ENCODE measurements at regions not wholly inside any gene's neighbourhood (a gene's known extent, or its start where the extent isn't known, plus 50 kb on each side); places are given as distances from the start of the nearest gene placed in this dataset.
A peak's percentile ranks its signal among the peaks of the same experiment; 100 is the strongest.

DNA sequence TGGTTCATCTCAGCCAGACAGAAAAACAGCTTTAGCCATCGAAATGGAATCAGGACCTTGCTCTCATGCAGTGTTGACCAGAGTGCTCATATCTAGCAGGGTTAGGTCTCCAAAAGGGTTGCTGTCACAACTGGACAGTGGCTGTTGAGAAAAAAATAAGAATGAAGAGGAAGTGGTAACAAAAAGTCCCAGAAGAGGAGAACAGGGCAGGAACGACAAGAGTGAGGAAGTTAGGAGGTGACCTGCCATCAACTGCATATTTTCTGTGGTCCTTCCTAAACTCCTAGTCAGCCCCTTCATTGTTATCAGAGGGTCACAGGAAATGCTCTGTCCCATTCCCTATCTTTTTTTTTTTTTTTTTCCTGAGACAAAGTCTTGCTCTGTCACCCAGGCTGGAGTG lies 188.1 kb upstream of the LINC00305 start:
- DNase-seq (ENCODE audit: extremely low read depth in 1 of 11, low read depth in 9 of 11, low spot score in 4 of 11), result no peak

- no peak for DNase-seq (ENCODE audit: extremely low read depth in 1 of 11, low read depth in 9 of 11, low spot score in 4 of 11)
Observed at GRCh38 chr18:64334748-64335147, 185.9 kb upstream of the LINC00305 start.

DNA sequence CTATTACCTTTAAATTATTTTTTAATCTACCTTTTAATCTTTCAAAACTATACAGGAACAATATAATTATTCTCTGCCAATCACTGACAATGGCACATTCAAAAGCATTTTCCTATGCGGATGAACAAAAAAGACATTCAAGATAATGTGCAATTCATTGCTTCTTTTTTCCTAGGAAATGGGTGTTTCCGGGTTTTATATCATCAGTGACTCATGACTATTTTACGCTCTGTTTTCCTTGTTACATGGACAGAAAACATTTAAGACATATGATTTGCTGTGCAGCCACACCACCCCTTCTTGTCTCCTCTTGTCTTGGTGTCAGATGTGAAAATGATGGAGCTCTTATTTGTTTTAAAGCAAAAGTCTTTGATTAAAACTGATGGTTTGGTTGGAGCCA lies 184.7 kb upstream of the LINC00305 start:
- DNase-seq (ENCODE audit: extremely low read depth in 1 of 11, low read depth in 9 of 11, low spot score in 4 of 11), result peak in 1 of 11 donors; percentile 11

DNA sequence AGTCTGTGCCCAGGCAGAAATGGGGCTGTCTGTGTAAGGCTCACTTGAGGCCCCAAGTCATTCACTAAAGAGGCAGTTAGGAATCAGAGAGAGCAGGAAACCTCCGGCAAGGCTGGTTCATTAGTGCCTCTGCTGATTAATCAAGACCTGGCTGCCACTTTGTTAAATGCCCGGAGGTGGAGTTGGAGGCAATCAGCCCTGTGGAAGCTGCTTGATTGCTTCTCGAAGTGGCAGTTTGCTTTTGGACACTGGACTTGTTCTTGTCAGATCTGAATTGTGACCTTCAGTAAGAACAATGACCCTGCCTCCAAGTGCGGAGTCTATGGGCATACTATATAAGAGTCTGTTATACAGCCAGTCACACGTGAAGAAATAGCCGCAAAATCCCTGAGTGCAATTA lies 183.9 kb upstream of the LINC00305 start:
- no peak for DNase-seq (ENCODE audit: extremely low read depth in 1 of 11, low read depth in 9 of 11, low spot score in 4 of 11)

DNA sequence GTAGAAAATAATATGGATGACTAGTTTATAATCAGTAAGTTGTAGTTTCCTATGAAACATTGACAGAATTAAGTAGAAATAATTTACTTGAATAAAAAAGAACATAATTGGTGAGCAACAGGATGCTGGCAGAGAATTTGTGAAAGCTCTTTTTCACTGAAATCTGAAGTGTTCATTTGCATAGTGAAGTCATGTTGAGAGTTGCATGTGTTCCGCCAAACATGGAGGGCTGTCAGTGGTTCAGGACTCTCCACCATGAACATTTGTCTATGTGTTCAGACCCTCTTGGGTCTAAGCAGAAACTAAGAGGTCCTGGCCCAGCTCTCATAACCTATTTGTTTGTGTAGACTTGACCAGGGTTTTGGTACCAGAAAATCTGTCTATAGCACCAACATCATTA lies 182.5 kb upstream of the LINC00305 start:
- no peak for DNase-seq (ENCODE audit: extremely low read depth in 1 of 11, low read depth in 9 of 11, low spot score in 4 of 11)

DNA sequence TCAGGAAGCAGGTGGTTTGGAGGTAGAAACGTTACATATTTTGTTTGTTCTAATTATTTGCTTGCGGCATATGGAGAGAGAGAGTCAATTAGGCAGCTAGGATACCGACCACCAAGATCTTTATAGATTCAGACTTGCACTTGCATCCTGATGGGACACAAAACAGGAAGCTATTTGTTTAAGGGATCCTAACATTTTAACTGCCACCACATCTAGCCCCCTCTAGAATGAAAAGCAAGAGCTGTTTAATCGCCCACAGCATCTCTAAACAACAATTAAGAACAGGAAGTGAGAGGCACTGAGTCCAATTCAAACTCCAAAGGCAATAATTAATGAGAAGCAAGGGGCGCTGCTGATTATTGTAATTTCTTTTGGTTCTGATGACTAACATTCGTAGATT lies 182.0 kb upstream of the LINC00305 start:
- no peak for DNase-seq (ENCODE audit: extremely low read depth in 1 of 11, low read depth in 9 of 11, low spot score in 4 of 11)

- DNase-seq (ENCODE audit: extremely low read depth in 1 of 11, low read depth in 9 of 11, low spot score in 4 of 11), result no peak
Observed at GRCh38 chr18:64330161-64330560, 181.3 kb upstream of the LINC00305 start.

- DNase-seq (ENCODE audit: extremely low read depth in 1 of 11, low read depth in 9 of 11, low spot score in 4 of 11), result no peak
Observed at GRCh38 chr18:64322189-64322588, 173.3 kb upstream of the LINC00305 start.

DNA sequence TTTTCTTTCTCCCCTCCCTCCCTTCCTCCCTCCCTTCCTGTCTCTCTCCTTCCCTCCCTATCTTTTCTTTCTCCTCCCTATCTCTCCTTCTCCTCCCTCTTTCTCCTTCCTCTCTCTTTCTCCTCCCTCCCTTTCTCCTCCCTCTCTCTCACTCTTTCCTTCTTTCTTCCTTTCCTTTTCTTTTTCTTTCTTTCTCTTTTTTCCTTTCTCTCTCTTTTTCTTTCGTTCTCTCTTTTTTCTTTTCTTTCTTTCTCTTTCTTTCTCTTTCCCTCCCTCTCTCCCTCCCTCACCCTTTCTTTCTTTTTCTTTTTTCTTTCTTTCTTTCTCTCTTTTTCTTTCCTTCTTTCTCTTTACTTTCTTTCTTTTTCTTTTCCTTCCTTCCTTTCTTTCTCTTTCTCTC lies 169.7 kb upstream of the LINC00305 start:
- no peak for DNase-seq (ENCODE audit: extremely low read depth in 1 of 11, low read depth in 9 of 11, low spot score in 4 of 11)

- DNase-seq (ENCODE audit: extremely low read depth in 1 of 11, low read depth in 9 of 11, low spot score in 4 of 11), result no peak
Observed at GRCh38 chr18:64311859-64312258, 163.0 kb upstream of the LINC00305 start.

DNA sequence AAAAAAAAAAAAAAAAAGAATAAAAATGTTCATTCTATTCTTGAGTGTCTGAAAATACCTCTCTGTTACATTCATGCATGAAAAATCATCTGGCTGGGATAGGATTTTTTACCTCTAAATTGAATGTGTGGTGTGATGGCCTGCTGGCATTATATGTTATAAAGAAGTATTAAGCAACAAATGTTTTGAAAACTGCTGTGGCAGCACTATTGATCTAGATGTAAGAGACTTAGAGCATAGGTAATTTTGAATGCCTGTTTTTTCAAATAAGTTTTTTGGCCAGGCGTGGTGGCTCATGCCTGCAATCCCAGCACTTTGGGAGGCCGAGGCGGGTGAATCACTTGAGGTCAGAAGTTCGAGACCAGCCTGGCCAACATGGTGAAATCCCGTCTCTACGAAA lies 147.0 kb upstream of the LINC00305 start:
- no peak for DNase-seq (ENCODE audit: extremely low read depth in 1 of 11, low read depth in 9 of 11, low spot score in 4 of 11)

DNA sequence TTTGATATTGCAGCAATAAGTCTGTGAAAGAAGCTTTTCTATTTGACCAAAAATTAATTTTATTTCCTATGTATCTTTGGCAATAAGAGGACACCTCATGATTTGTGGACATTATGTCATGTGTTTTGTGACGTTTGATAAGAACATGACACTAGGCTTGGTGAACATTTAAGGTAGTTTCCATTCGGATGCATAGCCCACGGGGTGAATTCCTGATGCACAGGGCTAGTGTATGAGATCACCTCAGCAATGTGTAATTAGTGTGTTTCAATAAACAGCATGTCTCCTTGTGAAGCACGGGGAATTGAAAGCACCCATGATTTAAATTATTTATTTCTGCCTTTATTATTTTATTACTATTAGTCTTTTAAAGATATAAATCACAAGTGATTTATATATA lies 146.1 kb upstream of the LINC00305 start:
- no peak for DNase-seq (ENCODE audit: extremely low read depth in 1 of 11, low read depth in 9 of 11, low spot score in 4 of 11)

GRCh38 chr18:64288432-64288831 lies 139.5 kb upstream of the LINC00305 start:
- DNase-seq (ENCODE audit: extremely low read depth in 1 of 11, low read depth in 9 of 11, low spot score in 4 of 11), result no peak

GRCh38 chr18:64287926-64288325 lies 139.0 kb upstream of the LINC00305 start:
- DNase-seq (ENCODE audit: extremely low read depth in 1 of 11, low read depth in 9 of 11, low spot score in 4 of 11), result no peak

DNA sequence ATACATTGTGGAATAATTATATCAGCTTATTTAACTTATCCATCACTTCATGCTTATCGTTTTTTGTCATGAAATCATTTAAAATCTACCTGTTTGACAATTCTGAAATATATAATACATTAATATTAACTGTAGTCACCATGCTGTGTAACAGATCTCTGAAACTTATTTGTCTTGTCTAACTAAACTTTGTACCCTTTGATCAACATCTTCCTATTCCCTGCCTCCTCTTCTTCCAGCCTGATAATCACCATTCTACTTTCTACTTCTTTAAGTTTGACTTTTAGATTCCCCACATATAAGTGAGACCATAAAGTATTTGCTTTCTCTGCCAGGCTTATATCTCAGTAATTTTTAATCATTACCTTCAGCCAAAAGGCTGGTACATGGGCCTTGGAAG lies 134.2 kb upstream of the LINC00305 start:
- DNase-seq (ENCODE audit: extremely low read depth in 1 of 11, low read depth in 9 of 11, low spot score in 4 of 11), result no peak

DNA sequence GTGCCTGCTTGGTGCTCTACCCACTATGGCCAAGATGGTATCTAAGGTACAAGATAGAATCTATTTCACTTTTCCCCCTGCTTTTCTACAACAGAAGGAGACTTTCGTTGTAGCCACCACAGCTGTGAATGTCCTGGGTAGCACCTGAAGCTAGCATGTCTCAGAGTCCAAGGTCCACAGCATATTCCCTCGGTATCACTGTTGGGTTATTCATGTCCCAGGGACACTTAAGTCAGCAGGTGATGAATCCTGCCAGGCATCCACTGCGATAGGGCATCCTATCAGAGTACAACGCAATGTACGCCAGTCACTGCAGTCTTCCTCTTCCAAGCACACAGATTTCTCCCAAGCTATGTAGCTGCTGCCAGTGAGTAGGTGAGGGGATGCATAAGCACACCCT lies 129.1 kb upstream of the LINC00305 start:
- DNase-seq (ENCODE audit: extremely low read depth in 1 of 11, low read depth in 9 of 11, low spot score in 4 of 11), result no peak

GRCh38 chr18:64276311-64277090 lies 127.6 kb upstream of the LINC00305 start:
- peak; percentile 19 to 59 (median 39) for DNase-seq (ENCODE audit: extremely low read depth in 1 of 11, low read depth in 9 of 11, low spot score in 4 of 11)

- DNase-seq (ENCODE audit: extremely low read depth in 1 of 11, low read depth in 9 of 11, low spot score in 4 of 11), result no peak
Observed at GRCh38 chr18:64275593-64276300, 126.9 kb upstream of the LINC00305 start.

GRCh38 chr18:64273724-64274123 lies 124.8 kb upstream of the LINC00305 start:
- DNase-seq (ENCODE audit: extremely low read depth in 1 of 11, low read depth in 9 of 11, low spot score in 4 of 11), result no peak

- DNase-seq (ENCODE audit: extremely low read depth in 1 of 11, low read depth in 9 of 11, low spot score in 4 of 11), result no peak
Observed at GRCh38 chr18:64271975-64272659, 123.2 kb upstream of the LINC00305 start.

Measured in renal cortex interstitium (tissue), 11 donors.